WERI-Rb-1 (cell line): ENCODE measurements at regions not wholly inside any gene's neighbourhood (a gene's known extent, or its start where the extent isn't known, plus 50 kb on each side); places are given as distances from the start of the nearest gene placed in this dataset.
"Not testable (repeated sequence)": the region's sequence is repeated elsewhere in the genome, so short reads cannot be mapped to it uniquely, and the experiment has no call there.

ENCODE experiments used
- DNase-seq: peaks from one replicate; pipeline ENCODE4 v3.0.0-alpha.2; 2020
- H3K27ac ChIP-seq: fragments of 250-450 bp; sonication (Bioruptor Pico); 2 replicates; pipeline ENCODE4 v1.5.1; 2020; ENCODE audit warnings: mild to moderate bottlenecking, moderate library complexity
- H3K27me3 ChIP-seq: fragments of 250-450 bp; sonication (Bioruptor Pico); 2 replicates; pipeline ENCODE4 v1.5.1; 2021; ENCODE audit warnings: mild to moderate bottlenecking, low read depth, moderate library complexity; ENCODE audit not compliant: insufficient read depth, severe bottlenecking
- H3K36me3 ChIP-seq: fragments of 250-450 bp; sonication (Bioruptor Pico); 2 replicates; pipeline ENCODE4 v1.5.1; 2020; ENCODE audit warnings: mild to moderate bottlenecking, moderate library complexity
- H3K4me3 ChIP-seq: 2 replicates; pipeline ENCODE4 v1.5.1; 2011; ENCODE audit warnings: low read depth, mild to moderate bottlenecking, control low read depth, low read length
- H3K9me3 ChIP-seq: fragments of 250-450 bp; sonication (Bioruptor Pico); 2 replicates; pipeline ENCODE4 v1.5.1; 2021; ENCODE audit warnings: mild to moderate bottlenecking, moderate library complexity; ENCODE audit not compliant: severe bottlenecking
- TF ChIP-seq, protein P1 (sequence below): IDR thresholded peaks from 2 replicates; pipeline ENCODE4 v1.5.1; 2011; ENCODE audit warnings: low read depth, mild to moderate bottlenecking, control low read depth, inconsistent platforms, low read length

DNA sequence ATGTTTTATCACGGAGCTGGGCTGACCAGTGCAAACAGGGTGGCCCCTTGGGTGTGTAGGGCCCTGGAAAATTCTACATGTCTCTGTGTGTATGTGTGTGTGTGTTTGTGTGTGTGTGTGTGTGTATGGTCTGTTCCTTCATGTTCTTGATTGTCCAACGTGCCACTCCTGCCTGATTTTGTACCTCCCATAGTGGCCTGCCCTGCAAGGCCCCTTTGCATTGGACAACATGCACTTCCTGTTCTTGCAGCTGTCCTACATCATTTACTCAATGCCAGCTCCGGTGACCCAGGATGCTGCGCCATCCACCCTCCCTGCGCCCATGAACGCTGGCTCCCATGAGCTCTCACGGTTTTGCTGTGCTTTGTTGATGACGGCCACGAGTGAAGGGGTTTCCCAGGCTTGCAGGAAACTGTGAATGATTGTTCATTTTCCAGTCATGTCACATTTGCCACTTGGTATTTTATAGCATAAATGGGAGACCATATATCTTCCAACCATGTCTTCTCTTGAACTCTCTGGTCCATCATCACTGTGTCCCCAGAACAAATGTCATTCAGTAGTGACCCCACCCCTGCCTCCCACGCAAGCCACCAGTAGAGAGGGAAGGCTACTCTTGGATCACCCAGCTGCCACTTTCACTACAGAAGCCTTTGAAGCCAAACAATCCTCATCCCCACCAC lies 69.7 kb upstream of the NCK2 start:
- no peak overlapping the region for H3K4me3 ChIP-seq
- no peak for DNase-seq
- H3K36me3 ChIP-seq = no peaks in the 10 kb centered on the region
- no peaks in the 10 kb centered on the region for H3K9me3 ChIP-seq
- TF ChIP-seq, protein P1, sequence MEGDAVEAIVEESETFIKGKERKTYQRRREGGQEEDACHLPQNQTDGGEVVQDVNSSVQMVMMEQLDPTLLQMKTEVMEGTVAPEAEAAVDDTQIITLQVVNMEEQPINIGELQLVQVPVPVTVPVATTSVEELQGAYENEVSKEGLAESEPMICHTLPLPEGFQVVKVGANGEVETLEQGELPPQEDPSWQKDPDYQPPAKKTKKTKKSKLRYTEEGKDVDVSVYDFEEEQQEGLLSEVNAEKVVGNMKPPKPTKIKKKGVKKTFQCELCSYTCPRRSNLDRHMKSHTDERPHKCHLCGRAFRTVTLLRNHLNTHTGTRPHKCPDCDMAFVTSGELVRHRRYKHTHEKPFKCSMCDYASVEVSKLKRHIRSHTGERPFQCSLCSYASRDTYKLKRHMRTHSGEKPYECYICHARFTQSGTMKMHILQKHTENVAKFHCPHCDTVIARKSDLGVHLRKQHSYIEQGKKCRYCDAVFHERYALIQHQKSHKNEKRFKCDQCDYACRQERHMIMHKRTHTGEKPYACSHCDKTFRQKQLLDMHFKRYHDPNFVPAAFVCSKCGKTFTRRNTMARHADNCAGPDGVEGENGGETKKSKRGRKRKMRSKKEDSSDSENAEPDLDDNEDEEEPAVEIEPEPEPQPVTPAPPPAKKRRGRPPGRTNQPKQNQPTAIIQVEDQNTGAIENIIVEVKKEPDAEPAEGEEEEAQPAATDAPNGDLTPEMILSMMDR = no peak
- H3K27me3 ChIP-seq = no peaks in the 10 kb centered on the region
- no peak overlapping the region for H3K27ac ChIP-seq

DNA sequence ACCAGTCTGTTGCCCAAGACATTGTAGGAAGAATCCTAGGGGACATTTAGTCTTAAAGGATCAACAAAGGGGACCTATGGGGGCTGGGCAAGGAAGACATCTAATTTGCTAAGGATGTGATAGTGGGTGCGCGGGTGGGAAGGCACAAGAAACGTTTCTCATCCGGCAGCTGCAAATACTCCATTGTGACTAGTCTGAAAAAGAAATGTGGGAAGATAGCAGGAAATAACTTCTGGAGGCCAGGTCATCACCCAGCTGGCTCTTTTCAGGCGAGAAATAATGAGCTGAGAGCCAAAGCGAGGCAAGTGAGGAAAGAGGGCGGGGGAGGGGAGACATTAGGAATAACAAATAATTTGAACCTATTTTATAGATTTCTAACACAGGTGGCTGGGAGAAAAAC lies 70.3 kb upstream of the NCK2 start:
- Histone ChIP-seq H3K27me3 (no peaks in the 10 kb centered on the region), H3K36me3 (no peaks in the 10 kb centered on the region), H3K4me3 (no peak overlapping the region), H3K27ac (no peak overlapping the region), H3K9me3 (no peaks in the 10 kb centered on the region)
- TF ChIP-seq, protein P1 = no peak
- DNase-seq = no peak

DNA sequence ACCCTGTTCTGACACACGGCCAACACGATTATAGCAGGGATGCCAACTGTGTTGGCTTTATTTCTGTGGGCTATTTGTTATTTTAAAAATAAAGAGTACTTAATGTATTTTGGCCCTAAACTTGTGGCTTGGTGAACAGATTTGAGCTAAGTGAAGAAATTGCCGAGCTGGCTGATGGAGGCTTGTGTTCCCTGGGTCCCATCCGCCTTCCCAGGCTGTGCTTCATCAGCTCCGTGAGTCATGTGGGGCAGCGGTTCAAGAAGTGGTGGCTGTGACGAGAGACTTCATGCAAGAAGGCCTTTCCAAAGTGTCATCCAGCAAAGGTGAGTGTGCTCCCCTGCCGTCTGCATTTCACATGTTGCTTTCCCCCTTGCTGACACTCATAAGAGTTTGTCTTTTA lies 73.6 kb upstream of the NCK2 start:
- Histone ChIP-seq H3K4me3 (no peak overlapping the region), H3K27me3 (no peaks in the 10 kb centered on the region), H3K36me3 (no peaks in the 10 kb centered on the region), H3K9me3 (no peaks in the 10 kb centered on the region), H3K27ac (no peak overlapping the region)
- DNase-seq = no peak
- TF ChIP-seq, protein P1 = no peak

DNA sequence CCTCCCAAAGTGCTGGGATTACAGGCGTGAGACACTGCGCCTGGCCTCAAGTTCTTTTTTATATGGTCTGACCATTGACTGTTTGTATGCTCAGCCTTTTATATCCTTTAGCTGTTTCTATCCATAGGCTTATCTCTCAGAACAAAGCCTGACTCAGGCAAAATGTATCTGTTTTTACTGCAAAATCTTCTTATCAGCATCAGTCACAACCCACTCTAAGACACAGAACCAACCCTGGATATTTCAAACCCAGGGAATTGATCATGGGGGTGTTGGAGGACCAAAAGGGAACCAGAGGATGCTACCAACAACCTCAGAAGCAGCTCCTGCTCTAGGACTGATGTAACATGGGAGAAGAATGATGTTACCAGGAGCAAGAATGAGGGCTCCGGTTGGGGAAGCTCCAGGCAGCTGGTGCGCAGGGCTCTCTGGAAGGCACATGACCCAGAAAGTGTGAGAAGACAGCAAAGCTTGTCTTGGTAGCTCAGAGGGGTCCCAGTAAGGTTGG lies 75.3 kb upstream of the NCK2 start:
- no peak overlapping the region for H3K27ac ChIP-seq
- peaks cover 6% of the 10 kb centered on the region for H3K9me3 ChIP-seq
- TF ChIP-seq, protein P1 = no peak
- no peaks in the 10 kb centered on the region for H3K36me3 ChIP-seq
- H3K27me3 ChIP-seq = no peaks in the 10 kb centered on the region
- no peak for DNase-seq
- H3K4me3 ChIP-seq = no peak overlapping the region

DNA sequence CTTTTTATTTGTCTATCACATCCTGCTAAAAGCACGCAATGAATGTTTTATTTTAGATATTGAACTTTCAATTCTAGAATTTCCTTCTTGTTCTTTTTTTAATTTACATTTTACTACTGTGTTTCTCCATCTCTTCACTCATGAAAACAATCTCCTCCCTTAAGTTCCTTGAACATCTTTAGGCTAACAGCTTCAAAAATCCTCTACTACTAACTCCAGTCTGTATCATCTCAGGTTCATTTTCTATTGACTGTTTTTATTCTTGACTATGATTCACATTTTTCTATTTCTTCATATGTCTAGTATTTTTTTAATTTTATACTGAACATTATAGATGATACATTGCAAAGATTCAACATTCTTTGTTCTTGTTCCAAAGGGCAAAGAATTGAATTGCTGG lies 79.2 kb upstream of the NCK2 start:
- Histone ChIP-seq H3K4me3 (no peak overlapping the region), H3K36me3 (no peaks in the 10 kb centered on the region), H3K27ac (no peak overlapping the region), H3K27me3 (no peaks in the 10 kb centered on the region), H3K9me3 (peaks cover 6% of the 10 kb centered on the region)
- DNase-seq = no peak
- TF ChIP-seq, protein P1 = no peak

DNA sequence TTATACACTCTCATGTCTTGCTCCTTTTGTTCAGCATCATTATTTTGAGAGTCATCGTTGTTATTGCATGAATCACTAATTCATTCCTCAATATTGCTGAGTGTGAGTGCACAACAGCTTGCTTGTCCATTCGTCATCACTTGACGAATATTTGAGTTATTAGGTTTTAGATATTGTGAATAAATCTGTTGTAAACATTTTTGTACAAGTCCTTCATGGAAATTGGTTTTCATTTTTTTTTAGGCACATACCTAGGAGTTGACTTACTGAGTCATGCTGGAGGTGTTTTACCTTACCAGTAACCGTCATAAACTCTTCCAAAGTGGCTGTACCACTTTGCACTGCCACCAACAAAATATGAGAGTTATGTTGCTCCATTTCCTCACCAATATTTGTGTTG lies 84.2 kb upstream of the NCK2 start:
- H3K36me3 ChIP-seq = no peaks in the 10 kb centered on the region
- peaks cover 3% of the 10 kb centered on the region for H3K9me3 ChIP-seq
- TF ChIP-seq, protein P1 = no peak
- no peak for DNase-seq
- H3K4me3 ChIP-seq = no peak overlapping the region
- no peak overlapping the region for H3K27ac ChIP-seq
- H3K27me3 ChIP-seq = no peaks in the 10 kb centered on the region

DNA sequence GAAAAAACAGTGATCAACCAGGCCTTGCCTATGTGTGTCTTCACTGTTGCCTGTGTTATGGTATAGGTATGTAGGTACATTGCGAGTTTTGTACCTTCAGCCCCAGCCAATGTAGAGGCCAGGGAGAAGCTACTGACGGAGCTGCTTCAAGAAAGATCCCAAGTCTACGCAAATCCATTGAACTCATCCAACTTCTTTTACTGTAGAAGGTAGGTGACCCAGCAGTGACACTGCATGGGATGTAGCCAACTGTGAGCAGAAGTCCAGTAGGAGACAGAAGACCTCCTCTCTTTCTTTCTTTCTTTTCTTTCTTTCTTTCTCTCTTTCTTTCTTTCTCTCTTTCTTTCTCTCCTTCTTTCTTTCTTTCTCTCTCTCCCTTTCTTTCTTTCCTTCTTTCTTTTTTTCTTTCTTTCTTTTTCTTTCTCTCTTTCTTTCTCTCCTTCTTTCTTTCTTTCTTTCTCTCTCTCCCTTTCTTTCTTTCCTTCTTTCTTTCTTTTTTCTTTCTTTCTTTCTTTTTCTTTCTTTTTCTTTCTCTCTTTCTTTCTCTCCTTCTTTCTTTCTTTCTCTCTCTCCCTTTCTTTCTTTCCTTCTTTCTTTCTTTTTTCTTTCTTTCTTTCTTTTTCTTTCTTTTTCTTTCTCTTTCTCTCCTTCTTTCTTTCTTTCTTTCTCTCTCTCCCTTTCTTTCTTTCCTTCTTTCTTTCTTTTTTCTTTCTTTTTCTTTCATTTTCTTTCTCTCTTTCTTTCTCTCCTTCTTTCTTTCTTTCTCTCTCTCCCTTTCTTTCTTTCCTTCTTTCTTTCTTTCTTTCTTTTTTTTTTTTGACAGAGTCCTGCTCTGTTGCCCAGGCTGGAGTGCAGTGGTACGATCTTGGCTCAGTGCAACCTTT lies 88.7 kb upstream of the NCK2 start:
- not testable (repeated sequence) for H3K27me3 ChIP-seq, H3K4me3 ChIP-seq, H3K27ac ChIP-seq, H3K36me3 ChIP-seq, DNase-seq, H3K9me3 ChIP-seq
